H1 (cell line): ENCODE measurements at regions not wholly inside any gene's neighbourhood (a gene's known extent, or its start where the extent isn't known, plus 50 kb on each side); places are given as distances from the start of the nearest gene placed in this dataset.

ENCODE experiments used
- CTCF ChIA-PET: fragments of 300-600 bp; sonication (Branson Sonifier 250); formaldehyde crosslinking; loops from one replicate; lab custom pipeline; 2021; ENCODE audit not compliant: partially characterized antibody; lab: Charles Lee
- POLR2A ChIA-PET: fragments of 300-600 bp; sonication (Branson Sonifier 250); formaldehyde crosslinking; loops from one replicate; lab custom pipeline; 2021; ENCODE audit warnings: inconsistent platforms; ENCODE audit not compliant: partially characterized antibody; lab: Charles Lee
- DNase-seq, 2 experiments: peaks; one replicate each; pipeline versions ENCODE4 v3.0.0 to v3.0.0-alpha.2; 2010 to 2022; ENCODE audit warnings: low spot score in 2 of 2, low read depth in 1 of 2, mixed read lengths in 1 of 2
- FAIRE-seq: peaks from 2 replicates; lab custom pipeline; 2011; peaks lifted over from hg19 to GRCh38; lab: Jason Lieb, UNC
- H2AFZ ChIP-seq: 2 replicates; pipeline ENCODE4 v1.8.1; 2012; ENCODE audit warnings: low read length, inconsistent platforms
- H2AK5ac ChIP-seq: 2 replicates; pipeline ENCODE4 v1.6.1; 2013; ENCODE audit warnings: low read depth, low read length
- H2BK120ac ChIP-seq: replicated peaks from 2 replicates; pipeline ENCODE3; 2013; ENCODE audit warnings: low read depth, low read length, inconsistent platforms
- H2BK12ac ChIP-seq: 2 replicates; pipeline ENCODE4 v1.6.1; 2013; ENCODE audit warnings: low read depth, low read length
- H2BK15ac ChIP-seq: 2 replicates; pipeline ENCODE4 v1.6.1; 2013; ENCODE audit warnings: low read length
- H2BK20ac ChIP-seq: 2 replicates; pipeline ENCODE4 v1.6.1; 2013; ENCODE audit warnings: low read length
- H2BK5ac ChIP-seq: 2 replicates; pipeline ENCODE4 v1.6.1; 2013; ENCODE audit warnings: low read depth, low read length
- H3K14ac ChIP-seq: 2 replicates; pipeline ENCODE4 v1.6.1; 2013; ENCODE audit warnings: inconsistent platforms; ENCODE audit not compliant: insufficient read length
- H3K18ac ChIP-seq: 2 replicates; pipeline ENCODE4 v1.6.1; 2013; ENCODE audit warnings: low read length; ENCODE audit errors: extremely low read depth
- H3K23ac ChIP-seq: 2 replicates; pipeline ENCODE4 v1.6.1; 2013; ENCODE audit warnings: inconsistent platforms; ENCODE audit not compliant: insufficient read length
- H3K23me2 ChIP-seq: 2 replicates; pipeline ENCODE4 v1.6.1; 2013; ENCODE audit warnings: low read depth, low read length
- H3K27ac ChIP-seq: 2 replicates; pipeline ENCODE4 v1.6.1; 2011; ENCODE audit warnings: low read depth, low read length, inconsistent platforms
- H3K27me3 ChIP-seq, 4 experiments: replicated peaks in 1 of 4; 1 replicate in 1 of 4; 2 replicates in 3 of 4; pipeline versions ENCODE4 v1.6.1 to v1.8.1; 2011 to 2013; ENCODE audit warnings: low read length in 3 of 4, mild to moderate bottlenecking in 3 of 4, inconsistent platforms in 2 of 4, mixed read lengths in 2 of 4, moderate library complexity in 1 of 4; ENCODE audit not compliant: control insufficient read depth in 3 of 4, insufficient read depth in 3 of 4; ENCODE audit errors: extremely low read depth in 1 of 4
- H3K36me3 ChIP-seq, 4 experiments: 2 replicates each; pipeline versions ENCODE4 v1.6.1 to v1.8.1; 2011 to 2013; ENCODE audit warnings: mild to moderate bottlenecking in 4 of 4, low read length in 3 of 4, moderate library complexity in 2 of 4, control low read depth in 1 of 4, inconsistent platforms in 1 of 4; ENCODE audit not compliant: insufficient read depth in 4 of 4, control insufficient read depth in 2 of 4
- H3K4ac ChIP-seq: replicated peaks from 2 replicates; pipeline ENCODE3; 2013; ENCODE audit warnings: low read length, low read depth, mixed read lengths, inconsistent platforms; ENCODE audit not compliant: insufficient read length
- H3K4me1 ChIP-seq, 4 experiments: replicated peaks in 1 of 4; 1 replicate in 1 of 4; 2 replicates in 3 of 4; pipeline versions ENCODE4 v1.6.1 to v1.8.1; 2011 to 2013; ENCODE audit warnings: low read length in 3 of 4, inconsistent platforms in 2 of 4, mixed read lengths in 1 of 4; ENCODE audit not compliant: insufficient read depth in 4 of 4, control insufficient read depth in 3 of 4
- H3K4me2 ChIP-seq, 2 experiments: 2 replicates each; pipeline versions ENCODE4 v1.6.1 to v1.8.1; 2011 to 2013; ENCODE audit warnings: low read depth in 2 of 2, low read length in 2 of 2, control low read depth in 1 of 2, inconsistent platforms in 1 of 2, mild to moderate bottlenecking in 1 of 2; ENCODE audit not compliant: insufficient read depth in 1 of 2
- H3K4me3 ChIP-seq, 4 experiments: fragments of 200-600, 300-600 bp in 1 of 4; sonication (generic), shearing (Covaris generic), sonication (Bioruptor Twin) in 1 of 4; 2 replicates each; pipeline versions ENCODE4 v1.5.1 to v1.8.1; 2011 to 2016; ENCODE audit warnings: low read length in 4 of 4, low read depth in 3 of 4, control low read depth in 2 of 4, inconsistent platforms in 2 of 4, mild to moderate bottlenecking in 2 of 4, mixed read lengths in 1 of 4, moderate library complexity in 1 of 4; ENCODE audit not compliant: insufficient read depth in 2 of 4; ENCODE audit errors: extremely low read depth in 1 of 4
- H3K56ac ChIP-seq: replicated peaks from 2 replicates; pipeline ENCODE3; 2013; ENCODE audit warnings: low read depth, mild to moderate bottlenecking, mixed read lengths, low read length, inconsistent platforms; ENCODE audit not compliant: insufficient read length
- H3K79me1 ChIP-seq: 2 replicates; pipeline ENCODE4 v1.6.1; 2013; ENCODE audit warnings: low read depth, low read length, control low read depth
- H3K79me2 ChIP-seq, 2 experiments: 2 replicates each; pipeline versions ENCODE4 v1.6.1 to v1.8.1; 2012 to 2013; ENCODE audit warnings: low read length in 2 of 2, mild to moderate bottlenecking in 2 of 2, inconsistent platforms in 1 of 2; ENCODE audit not compliant: insufficient read depth in 2 of 2, control insufficient read depth in 1 of 2
- H3K9ac ChIP-seq, 4 experiments: replicated peaks in 1 of 4; 1 replicate in 1 of 4; 2 replicates in 3 of 4; pipeline versions ENCODE4 v1.6.1 to v1.8.1; 2011 to 2013; ENCODE audit warnings: low read depth in 3 of 4, low read length in 3 of 4, control low read depth in 2 of 4, mild to moderate bottlenecking in 2 of 4, moderate library complexity in 2 of 4, inconsistent platforms in 1 of 4; ENCODE audit errors: extremely low read depth in 1 of 4
- H3K9me3 ChIP-seq, 2 experiments: 2 replicates each; pipeline versions ENCODE4 v1.6.1 to v1.8.1; 2012 to 2013; ENCODE audit warnings: mild to moderate bottlenecking in 2 of 2, moderate library complexity in 2 of 2, control low read depth in 1 of 2, inconsistent platforms in 1 of 2, low read depth in 1 of 2, low read length in 1 of 2, mixed read lengths in 1 of 2; ENCODE audit not compliant: insufficient read depth in 2 of 2
- H4K20me1 ChIP-seq, 2 experiments: replicated peaks in 1 of 2; 2 replicates each; pipeline versions ENCODE3 to v1.8.1; 2011 to 2013; ENCODE audit warnings: inconsistent platforms in 2 of 2, low read length in 2 of 2, mild to moderate bottlenecking in 1 of 2; ENCODE audit not compliant: insufficient read depth in 2 of 2, control insufficient read depth in 1 of 2
- H4K5ac ChIP-seq: 2 replicates; pipeline ENCODE4 v1.6.1; 2013; ENCODE audit warnings: low read length, low read depth, mixed read lengths, inconsistent platforms; ENCODE audit not compliant: insufficient read length
- H4K8ac ChIP-seq: 2 replicates; pipeline ENCODE4 v1.8.0; 2013; ENCODE audit warnings: mild to moderate bottlenecking, moderate library complexity, low read length, inconsistent platforms; ENCODE audit not compliant: insufficient read depth; ENCODE audit errors: extremely low read depth
- H4K91ac ChIP-seq: replicated peaks from 2 replicates; pipeline ENCODE3; 2013; ENCODE audit warnings: low read length, mixed read lengths, inconsistent platforms; ENCODE audit not compliant: insufficient read length
- BCL11A ChIP-seq, 2 experiments: IDR thresholded peaks; one replicate each; pipeline ENCODE4 v1.6.1; 2011; ENCODE audit warnings: low read depth in 2 of 2, low read length in 2 of 2, mild to moderate bottlenecking in 2 of 2
- BRCA1 ChIP-seq: IDR thresholded peaks from 2 replicates; pipeline ENCODE4 v1.6.1; 2012; ENCODE audit warnings: low read depth, low read length, improper control_type of control experiment
- CBX8 ChIP-seq: fragments of 300-800, 300-1000 bp; sonication (generic); IDR thresholded peaks from 2 replicates; pipeline ENCODE4 v1.7.1; 2016; ENCODE audit warnings: low read depth, low read length, borderline replicate concordance
- EGR1 ChIP-seq: IDR thresholded peaks from 2 replicates; pipeline ENCODE4 v1.6.1; 2011; ENCODE audit warnings: low read depth, low read length, borderline replicate concordance
- EP300 ChIP-seq, 2 experiments: IDR thresholded peaks; 1 replicate in 1 of 2; 2 replicates in 1 of 2; pipeline ENCODE4 v1.6.1; 2011 to 2012; ENCODE audit warnings: low read depth in 2 of 2, low read length in 2 of 2, mild to moderate bottlenecking in 2 of 2, borderline replicate concordance in 1 of 2, inconsistent platforms in 1 of 2, moderate library complexity in 1 of 2
- JUND ChIP-seq: IDR thresholded peaks from 2 replicates; pipeline ENCODE4 v1.6.1; 2011; ENCODE audit warnings: mild to moderate bottlenecking, improper control_type of control experiment, low read length
- NRF1 ChIP-seq: IDR thresholded peaks from 2 replicates; pipeline ENCODE4 v1.6.1; 2011; ENCODE audit warnings: mild to moderate bottlenecking, low read depth, low read length, improper control_type of control experiment
- TBP ChIP-seq: IDR thresholded peaks from 2 replicates; pipeline ENCODE4 v1.6.1; 2011; ENCODE audit warnings: low read depth, low read length, improper control_type of control experiment
- TF ChIP-seq, protein P1 (sequence below): IDR thresholded peaks from 2 replicates; pipeline ENCODE4 v1.6.1; 2012; ENCODE audit warnings: inconsistent platforms
- TF ChIP-seq, protein P2 (sequence below), 3 experiments: IDR thresholded peaks; 1 replicate in 2 of 3; 2 replicates in 1 of 3; pipeline versions ENCODE4 v1.5.1 to v1.6.1; 2011; ENCODE audit warnings: low read length in 3 of 3, mild to moderate bottlenecking in 3 of 3, inconsistent platforms in 2 of 3, low read depth in 1 of 3, moderate library complexity in 1 of 3; ENCODE audit not compliant: insufficient read depth in 1 of 3; ENCODE audit errors: control extremely low read depth in 1 of 3

DNA sequence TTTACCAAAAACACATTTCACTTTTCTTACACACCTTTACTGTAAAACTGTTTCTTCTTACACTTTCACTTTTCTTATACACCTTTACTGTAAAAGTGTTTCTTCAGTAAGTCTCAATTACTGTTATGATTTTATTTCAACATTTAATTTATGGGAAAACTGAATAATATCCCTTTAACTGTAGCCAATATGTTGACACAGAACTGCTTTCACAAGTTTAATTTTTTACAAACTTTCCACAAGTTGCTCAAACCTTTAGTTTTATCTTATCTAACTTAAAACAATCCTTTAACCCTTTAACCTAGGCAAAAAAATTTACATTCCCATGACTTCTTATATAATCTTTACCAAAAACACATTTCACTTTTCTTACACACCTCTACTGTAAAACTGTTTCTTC lies 63.3 kb upstream of the OR5AN1 start:
- Histone ChIP-seq H3K14ac (no peak overlapping the region), H3K36me3 (no peaks in the 10 kb centered on the region), H3K4me1 (no peaks in the 10 kb centered on the region), H2BK12ac (no peak overlapping the region), H3K56ac (no peak overlapping the region), H3K4ac (no peak overlapping the region), H3K79me1 (no peaks in the 10 kb centered on the region), H4K20me1 (no peaks in the 10 kb centered on the region), H3K4me2 (no peak overlapping the region), H3K9ac (no peak overlapping the region), H2BK120ac (no peak overlapping the region), H3K23ac (no peak overlapping the region), H2BK15ac (no peak overlapping the region), H4K91ac (no peak overlapping the region), H3K4me3 (no peak overlapping the region), H3K27ac (no peak overlapping the region), H2AK5ac (no peak overlapping the region), H4K5ac (no peak overlapping the region), H3K18ac (no peak overlapping the region), H3K27me3 (no peaks in the 10 kb centered on the region), H2BK5ac (no peak overlapping the region), H2AFZ (no peak overlapping the region), H2BK20ac (no peak overlapping the region), H3K9me3 (peaks cover 0 to 3% of the 10 kb centered on the region in 2 experiments; a peak in 1 of 4 replicates), H4K8ac (no peak overlapping the region), H3K23me2 (no peaks in the 10 kb centered on the region), H3K79me2 (no peaks in the 10 kb centered on the region)
- TF ChIP-seq, protein P1, sequence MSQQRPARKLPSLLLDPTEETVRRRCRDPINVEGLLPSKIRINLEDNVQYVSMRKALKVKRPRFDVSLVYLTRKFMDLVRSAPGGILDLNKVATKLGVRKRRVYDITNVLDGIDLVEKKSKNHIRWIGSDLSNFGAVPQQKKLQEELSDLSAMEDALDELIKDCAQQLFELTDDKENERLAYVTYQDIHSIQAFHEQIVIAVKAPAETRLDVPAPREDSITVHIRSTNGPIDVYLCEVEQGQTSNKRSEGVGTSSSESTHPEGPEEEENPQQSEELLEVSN, result no peak
- TF ChIP-seq TBP (no peak), EP300 (IDR thresholded peaks at IDR 0.05; ENCODE audit: borderline replicate concordance in 1 of 2, low read depth in 2 of 2, low read length in 2 of 2) (no peak), BRCA1 (no peak), CBX8 (no peak), EGR1 (no peak), BCL11A (IDR thresholded peaks at IDR 0.05; ENCODE audit: low read depth in 2 of 2, low read length in 2 of 2) (no peak), JUND (no peak), NRF1 (no peak)
- TF ChIP-seq, protein P2, sequence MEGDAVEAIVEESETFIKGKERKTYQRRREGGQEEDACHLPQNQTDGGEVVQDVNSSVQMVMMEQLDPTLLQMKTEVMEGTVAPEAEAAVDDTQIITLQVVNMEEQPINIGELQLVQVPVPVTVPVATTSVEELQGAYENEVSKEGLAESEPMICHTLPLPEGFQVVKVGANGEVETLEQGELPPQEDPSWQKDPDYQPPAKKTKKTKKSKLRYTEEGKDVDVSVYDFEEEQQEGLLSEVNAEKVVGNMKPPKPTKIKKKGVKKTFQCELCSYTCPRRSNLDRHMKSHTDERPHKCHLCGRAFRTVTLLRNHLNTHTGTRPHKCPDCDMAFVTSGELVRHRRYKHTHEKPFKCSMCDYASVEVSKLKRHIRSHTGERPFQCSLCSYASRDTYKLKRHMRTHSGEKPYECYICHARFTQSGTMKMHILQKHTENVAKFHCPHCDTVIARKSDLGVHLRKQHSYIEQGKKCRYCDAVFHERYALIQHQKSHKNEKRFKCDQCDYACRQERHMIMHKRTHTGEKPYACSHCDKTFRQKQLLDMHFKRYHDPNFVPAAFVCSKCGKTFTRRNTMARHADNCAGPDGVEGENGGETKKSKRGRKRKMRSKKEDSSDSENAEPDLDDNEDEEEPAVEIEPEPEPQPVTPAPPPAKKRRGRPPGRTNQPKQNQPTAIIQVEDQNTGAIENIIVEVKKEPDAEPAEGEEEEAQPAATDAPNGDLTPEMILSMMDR (IDR thresholded peaks at IDR 0.05; ENCODE audit: control extremely low read depth in 1 of 3, insufficient read depth in 1 of 3, low read depth in 1 of 3, low read length in 3 of 3), result no peak
- ChIA-PET CTCF (no interaction called here), POLR2A (no interaction called here)
- no peak for DNase-seq
- no peak for FAIRE-seq
